SK-N-MC (cell line): ENCODE measurements at regions not wholly inside any gene's neighbourhood (a gene's known extent, or its start where the extent isn't known, plus 50 kb on each side); places are given as distances from the start of the nearest gene placed in this dataset.

Source experiments
- EZH2 ChIP-seq: fragments of 200-600 bp; sonication (generic); IDR thresholded peaks from one replicate; pipeline ENCODE4 v1.6.1; 2017; ENCODE audit warnings: antibody characterized with exemption
- POLR2AphosphoS5 ChIP-seq: IDR thresholded peaks from 2 replicates; pipeline ENCODE4 v1.6.1; 2012; ENCODE audit warnings: mild to moderate bottlenecking, low read depth, low read length, borderline replicate concordance

GRCh38 chr3:31364188-31364587 is 168.5 kb upstream of the STT3B start:
- TF ChIP-seq EZH2 (no peak), POLR2AphosphoS5 (no peak)
